ENCODE measurements at regions not wholly inside any gene's neighbourhood (a gene's known extent, or its start where the extent isn't known, plus 50 kb on each side); places are given as distances from the start of the nearest gene placed in this dataset.

- Histone ChIP-seq H3K9me3 (no peaks in the 10 kb centered on the region), H3K27me3 (no peaks in the 10 kb centered on the region), H3K4me3 (no peak overlapping the region), H3K27ac (no peak overlapping the region), H3K36me3 (no peaks in the 10 kb centered on the region), H3K4me1 (no peaks in the 10 kb centered on the region)
- WGBS, result 47% methylated on average over 3 of the region's 3 CpGs
- no peak for TF ChIP-seq POLR2A (IDR thresholded peaks at IDR 0.05)
- DNase-seq (ENCODE audit: low spot score in 2 of 2), result no peak
Observed at GRCh38 chr11:24122291-24122690, 374.6 kb upstream of the LUZP2 start.

- 66% methylated on average over 4 of the region's 4 CpGs for WGBS
- no peaks in the 10 kb centered on the region for H3K9me3 ChIP-seq
- no peak overlapping the region for H3K4me3 ChIP-seq
- no peaks in the 10 kb centered on the region for H3K27me3 ChIP-seq
- DNase-seq (ENCODE audit: low spot score in 2 of 2), result no peak
- H3K27ac ChIP-seq, result no peak overlapping the region
- no peaks in the 10 kb centered on the region for H3K4me1 ChIP-seq
- TF ChIP-seq POLR2AphosphoS5 (IDR thresholded peaks at IDR 0.05) (no peak), CTCF (IDR thresholded peaks at IDR 0.05) (no peak), EP300 (IDR thresholded peaks at IDR 0.05) (no peak), POLR2A (IDR thresholded peaks at IDR 0.05) (no peak)
- H3K36me3 ChIP-seq, result no peaks in the 10 kb centered on the region
Observed at GRCh38 chr11:24124876-24125275, 372.0 kb upstream of the LUZP2 start.

- no peak for DNase-seq (ENCODE audit: low spot score in 2 of 2)
- no peak for TF ChIP-seq CTCF (IDR thresholded peaks at IDR 0.05)
- TF ChIP-seq POLR2AphosphoS5 (IDR thresholded peaks at IDR 0.05), result no peak
- TF ChIP-seq POLR2A (IDR thresholded peaks at IDR 0.05), result no peak
- no peak for TF ChIP-seq EP300 (IDR thresholded peaks at IDR 0.05)
- Histone ChIP-seq H3K4me3 (no peak overlapping the region), H3K9me3 (no peaks in the 10 kb centered on the region), H3K4me1 (no peaks in the 10 kb centered on the region), H3K27me3 (no peaks in the 10 kb centered on the region), H3K36me3 (no peaks in the 10 kb centered on the region), H3K27ac (no peak overlapping the region)
- WGBS, result over 99% methylated on average over 8 of the region's 8 CpGs
Observed at GRCh38 chr11:24131698-24132097, 365.2 kb upstream of the LUZP2 start.

GRCh38 chr11:24132471-24132870 lies 364.4 kb upstream of the LUZP2 start:
- no peak overlapping the region for H3K4me3 ChIP-seq
- 68% methylated on average over 1 of the region's 1 CpG for WGBS
- H3K4me1 ChIP-seq, result no peaks in the 10 kb centered on the region
- no peak for TF ChIP-seq EP300 (IDR thresholded peaks at IDR 0.05)
- no peak for TF ChIP-seq POLR2AphosphoS5 (IDR thresholded peaks at IDR 0.05)
- no peak for TF ChIP-seq POLR2A (IDR thresholded peaks at IDR 0.05)
- TF ChIP-seq CTCF (IDR thresholded peaks at IDR 0.05), result no peak
- no peaks in the 10 kb centered on the region for H3K27me3 ChIP-seq
- H3K9me3 ChIP-seq, result no peaks in the 10 kb centered on the region
- H3K27ac ChIP-seq, result no peak overlapping the region
- H3K36me3 ChIP-seq, result no peaks in the 10 kb centered on the region
- DNase-seq (ENCODE audit: low spot score in 2 of 2), result no peak

GRCh38 chr11:24134879-24135589 lies 361.8 kb upstream of the LUZP2 start:
- H3K4me1 ChIP-seq, result no peaks in the 10 kb centered on the region
- no peaks in the 10 kb centered on the region for H3K36me3 ChIP-seq
- DNase-seq (ENCODE audit: low spot score in 2 of 2), result no peak
- TF ChIP-seq CTCF (IDR thresholded peaks at IDR 0.05), result no peak
- no peak for TF ChIP-seq POLR2AphosphoS5 (IDR thresholded peaks at IDR 0.05)
- no peak for TF ChIP-seq POLR2A (IDR thresholded peaks at IDR 0.05)
- TF ChIP-seq EP300 (IDR thresholded peaks at IDR 0.05), result no peak
- H3K27ac ChIP-seq, result no peak overlapping the region
- no peaks in the 10 kb centered on the region for H3K9me3 ChIP-seq
- H3K4me3 ChIP-seq, result no peak overlapping the region
- no peaks in the 10 kb centered on the region for H3K27me3 ChIP-seq

GRCh38 chr11:24142062-24142461 lies 354.8 kb upstream of the LUZP2 start:
- Histone ChIP-seq H3K9me3 (no peaks in the 10 kb centered on the region), H3K27me3 (no peaks in the 10 kb centered on the region), H3K4me1 (no peaks in the 10 kb centered on the region), H3K27ac (no peak overlapping the region), H3K4me3 (no peak overlapping the region), H3K36me3 (no peaks in the 10 kb centered on the region)
- 81% methylated on average over 4 of the region's 4 CpGs for WGBS
- no peak for TF ChIP-seq POLR2A (IDR thresholded peaks at IDR 0.05)
- no peak for TF ChIP-seq CTCF (IDR thresholded peaks at IDR 0.05)
- TF ChIP-seq EP300 (IDR thresholded peaks at IDR 0.05), result no peak
- TF ChIP-seq POLR2AphosphoS5 (IDR thresholded peaks at IDR 0.05), result no peak
- no peak for DNase-seq (ENCODE audit: low spot score in 2 of 2)

Data from suprapubic skin (tissue), 4 donors.